ENCODE measurements at regions not wholly inside any gene's neighbourhood (a gene's known extent, or its start where the extent isn't known, plus 50 kb on each side); places are given as distances from the start of the nearest gene placed in this dataset.

DNA sequence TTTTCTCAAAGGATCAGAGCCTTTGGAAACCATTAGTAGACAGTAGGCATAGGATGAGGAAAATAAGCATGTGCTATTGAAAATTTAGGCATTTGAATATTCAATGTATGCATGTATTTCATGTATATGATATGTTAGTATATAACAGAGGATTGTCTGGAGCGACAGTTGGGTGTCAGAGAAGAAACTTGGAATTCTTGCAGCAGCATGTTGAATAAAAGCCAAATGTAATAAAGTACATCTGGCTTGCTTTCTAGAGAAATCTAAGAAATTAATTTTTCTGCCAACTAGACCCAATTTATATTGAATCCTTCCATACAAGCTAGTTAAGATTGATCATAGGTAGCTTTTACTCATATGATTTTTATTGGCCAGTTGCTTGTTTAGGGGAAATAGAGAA, 578.8 kb downstream of the CDH11 start:
- DNase-seq (no peak), ATAC-seq (no peak)
- H3K27me3 Mint-ChIP-seq (ENCODE audit: low read depth in 2 of 2), result no peaks in the 10 kb centered on the region
- Histone ChIP-seq H3K27me3 (ENCODE audit: control insufficient read depth, insufficient read depth, low read length) (no peaks in the 10 kb centered on the region), H3K27ac (ENCODE audit: low read length) (no peak overlapping the region), H3K4me3 (ENCODE audit: low read length) (no peak overlapping the region), H3K4me1 (ENCODE audit: control insufficient read depth, insufficient read depth, low read length) (no peaks in the 10 kb centered on the region), H3K36me3 (ENCODE audit: control insufficient read depth, insufficient read depth, low read length) (no peaks in the 10 kb centered on the region), H3K9me3 (ENCODE audit: control insufficient read depth, insufficient read depth, low read length) (no peaks in the 10 kb centered on the region)
- H3K4me1 Mint-ChIP-seq, result no peaks in the 10 kb centered on the region
- H3K9me3 Mint-ChIP-seq, result peaks cover 11 to 22% of the 10 kb centered on the region in 2 donors
- no peak overlapping the region for H3K4me3 Mint-ChIP-seq
- intact Hi-C loops (cut with micrococcal nuclease), result no loop called here
- TF ChIP-seq, protein P1, sequence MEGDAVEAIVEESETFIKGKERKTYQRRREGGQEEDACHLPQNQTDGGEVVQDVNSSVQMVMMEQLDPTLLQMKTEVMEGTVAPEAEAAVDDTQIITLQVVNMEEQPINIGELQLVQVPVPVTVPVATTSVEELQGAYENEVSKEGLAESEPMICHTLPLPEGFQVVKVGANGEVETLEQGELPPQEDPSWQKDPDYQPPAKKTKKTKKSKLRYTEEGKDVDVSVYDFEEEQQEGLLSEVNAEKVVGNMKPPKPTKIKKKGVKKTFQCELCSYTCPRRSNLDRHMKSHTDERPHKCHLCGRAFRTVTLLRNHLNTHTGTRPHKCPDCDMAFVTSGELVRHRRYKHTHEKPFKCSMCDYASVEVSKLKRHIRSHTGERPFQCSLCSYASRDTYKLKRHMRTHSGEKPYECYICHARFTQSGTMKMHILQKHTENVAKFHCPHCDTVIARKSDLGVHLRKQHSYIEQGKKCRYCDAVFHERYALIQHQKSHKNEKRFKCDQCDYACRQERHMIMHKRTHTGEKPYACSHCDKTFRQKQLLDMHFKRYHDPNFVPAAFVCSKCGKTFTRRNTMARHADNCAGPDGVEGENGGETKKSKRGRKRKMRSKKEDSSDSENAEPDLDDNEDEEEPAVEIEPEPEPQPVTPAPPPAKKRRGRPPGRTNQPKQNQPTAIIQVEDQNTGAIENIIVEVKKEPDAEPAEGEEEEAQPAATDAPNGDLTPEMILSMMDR (IDR thresholded peaks at IDR 0.05), result no peak
- H3K27ac Mint-ChIP-seq, result no peak overlapping the region
- H3K36me3 Mint-ChIP-seq, result peaks cover 10% of the 10 kb centered on the region
- WGBS (ENCODE audit: insufficient coverage), result 82% methylated on average over 1 of the region's 1 CpG

DNA sequence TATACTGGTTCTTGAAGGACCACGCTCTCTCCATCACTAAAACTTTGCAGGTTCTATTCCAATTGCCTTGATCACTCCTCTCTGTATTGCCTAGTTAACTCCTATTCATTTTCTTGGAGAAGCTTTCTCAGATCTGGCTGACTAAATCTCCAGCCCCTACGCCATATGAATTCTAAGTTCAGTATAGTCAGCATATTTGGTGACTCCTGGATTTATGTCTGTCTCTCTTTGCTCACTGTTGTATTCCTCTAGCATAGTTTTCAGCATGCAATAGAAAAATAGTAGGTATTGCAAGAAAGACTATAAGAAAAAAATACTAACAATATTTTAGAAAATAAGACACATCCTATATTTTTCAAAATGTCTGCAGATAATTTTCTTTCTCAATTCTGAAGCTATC, 579.7 kb downstream of the CDH11 start:
- no peak overlapping the region for H3K4me3 ChIP-seq (ENCODE audit: low read length)
- H3K9me3 Mint-ChIP-seq, result peaks cover 10 to 21% of the 10 kb centered on the region in 2 donors
- no peaks in the 10 kb centered on the region for H3K27me3 ChIP-seq (ENCODE audit: control insufficient read depth, insufficient read depth, low read length)
- intact Hi-C loops (cut with micrococcal nuclease), result no loop called here
- H3K4me1 Mint-ChIP-seq, result no peaks in the 10 kb centered on the region
- H3K27ac ChIP-seq (ENCODE audit: low read length), result no peak overlapping the region
- no peaks in the 10 kb centered on the region for H3K4me1 ChIP-seq (ENCODE audit: control insufficient read depth, insufficient read depth, low read length)
- H3K27me3 Mint-ChIP-seq (ENCODE audit: low read depth in 2 of 2), result no peaks in the 10 kb centered on the region
- no peak overlapping the region for H3K27ac Mint-ChIP-seq
- TF ChIP-seq, protein P1 (IDR thresholded peaks at IDR 0.05), result no peak
- 77% methylated on average over 2 of the region's 2 CpGs for WGBS (ENCODE audit: insufficient coverage)
- DNase-seq (no peak), ATAC-seq (no peak)
- H3K9me3 ChIP-seq (ENCODE audit: control insufficient read depth, insufficient read depth, low read length), result no peaks in the 10 kb centered on the region
- H3K36me3 Mint-ChIP-seq, result peaks cover 15% of the 10 kb centered on the region
- H3K4me3 Mint-ChIP-seq, result no peak overlapping the region
- no peaks in the 10 kb centered on the region for H3K36me3 ChIP-seq (ENCODE audit: control insufficient read depth, insufficient read depth, low read length)

DNA sequence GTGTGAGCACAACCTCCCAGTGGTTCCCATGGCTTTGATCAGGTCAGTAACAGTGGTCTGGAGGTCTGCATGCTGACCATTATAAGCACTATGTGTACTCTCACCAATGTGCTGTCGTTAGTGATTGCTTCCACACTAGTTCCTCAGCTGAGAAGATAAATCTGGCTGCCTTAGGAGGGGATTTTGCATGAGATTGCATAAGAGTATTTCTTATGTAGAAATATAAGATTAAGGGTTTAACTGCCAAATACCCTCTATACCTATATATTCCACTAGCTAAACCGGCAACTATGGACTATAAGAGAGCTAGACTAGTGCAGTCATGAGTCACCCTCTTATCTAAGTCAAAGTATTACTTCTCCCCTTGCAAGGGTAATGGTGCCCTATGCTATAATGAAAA, 580.2 kb downstream of the CDH11 start:
- Mint-ChIP-seq H3K4me1 (no peaks in the 10 kb centered on the region), H3K36me3 (peaks cover 17% of the 10 kb centered on the region), H3K4me3 (no peak overlapping the region), H3K27me3 (ENCODE audit: low read depth in 2 of 2) (no peaks in the 10 kb centered on the region), H3K27ac (no peak overlapping the region), H3K9me3 (peaks cover 11 to 21% of the 10 kb centered on the region in 2 donors)
- Histone ChIP-seq H3K4me1 (ENCODE audit: control insufficient read depth, insufficient read depth, low read length) (no peaks in the 10 kb centered on the region), H3K4me3 (ENCODE audit: low read length) (no peak overlapping the region), H3K27ac (ENCODE audit: low read length) (no peak overlapping the region), H3K27me3 (ENCODE audit: control insufficient read depth, insufficient read depth, low read length) (no peaks in the 10 kb centered on the region), H3K36me3 (ENCODE audit: control insufficient read depth, insufficient read depth, low read length) (no peaks in the 10 kb centered on the region), H3K9me3 (ENCODE audit: control insufficient read depth, insufficient read depth, low read length) (no peaks in the 10 kb centered on the region)
- TF ChIP-seq, protein P1 (IDR thresholded peaks at IDR 0.05), result no peak
- 14% methylated on average over 1 of the region's 2 CpGs for WGBS (ENCODE audit: insufficient coverage)
- intact Hi-C loops (cut with micrococcal nuclease), result no loop called here
- ATAC-seq, result no peak
- DNase-seq, result no peak

DNA sequence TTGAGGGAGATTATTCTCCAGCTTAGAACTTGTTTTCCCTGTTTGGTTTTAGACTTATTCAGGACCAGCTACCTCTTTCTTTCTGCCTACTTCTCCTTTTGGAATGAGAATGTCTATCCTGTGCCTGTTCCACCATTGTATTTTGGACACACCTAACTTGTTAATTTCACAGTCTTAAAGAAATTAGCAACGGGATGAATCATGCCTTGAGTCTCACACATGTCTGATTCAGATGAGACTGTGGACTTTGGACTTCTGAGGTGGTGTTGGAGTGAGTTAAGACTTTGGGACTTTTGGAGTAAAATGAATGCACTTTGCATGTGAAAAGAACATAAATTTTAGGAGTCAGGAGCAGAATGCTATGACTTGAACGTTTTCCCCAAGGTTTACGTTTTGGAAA, 581.4 kb downstream of the CDH11 start:
- no peaks in the 10 kb centered on the region for H3K27me3 ChIP-seq (ENCODE audit: control insufficient read depth, insufficient read depth, low read length)
- ATAC-seq (no peak), DNase-seq (no peak)
- H3K36me3 ChIP-seq (ENCODE audit: control insufficient read depth, insufficient read depth, low read length), result no peaks in the 10 kb centered on the region
- no peak overlapping the region for H3K27ac ChIP-seq (ENCODE audit: low read length)
- Mint-ChIP-seq H3K4me1 (no peaks in the 10 kb centered on the region), H3K27ac (no peak overlapping the region), H3K4me3 (no peak overlapping the region), H3K9me3 (peaks cover 11 to 23% of the 10 kb centered on the region in 2 donors), H3K36me3 (peaks cover 17% of the 10 kb centered on the region), H3K27me3 (ENCODE audit: low read depth in 2 of 2) (no peaks in the 10 kb centered on the region)
- TF ChIP-seq, protein P1 (IDR thresholded peaks at IDR 0.05), result no peak
- no peak overlapping the region for H3K4me3 ChIP-seq (ENCODE audit: low read length)
- no peaks in the 10 kb centered on the region for H3K9me3 ChIP-seq (ENCODE audit: control insufficient read depth, insufficient read depth, low read length)
- H3K4me1 ChIP-seq (ENCODE audit: control insufficient read depth, insufficient read depth, low read length), result no peaks in the 10 kb centered on the region
- intact Hi-C loops (cut with micrococcal nuclease), result no loop called here
- WGBS (ENCODE audit: insufficient coverage), result 68% methylated on average over 3 of the region's 3 CpGs

Data from natural killer cell (primary cell).